Subcutaneous abdominal adipose tissue (tissue), 5 donors: ENCODE measurements at regions not wholly inside any gene's neighbourhood (a gene's known extent, or its start where the extent isn't known, plus 50 kb on each side); places are given as distances from the start of the nearest gene placed in this dataset.
"Not testable (repeated sequence)": the region's sequence is repeated elsewhere in the genome, so short reads cannot be mapped to it uniquely, and the experiment has no call there.

Experiments used
- H3K27ac ChIP-seq: one replicate; pipeline ENCODE4 v1.7.0; 2013; ENCODE audit warnings: low read depth, mild to moderate bottlenecking, inconsistent platforms, low read length, moderate library complexity
- H3K27me3 ChIP-seq, 5 donors: one replicate each; pipeline ENCODE4 v1.7.0; 2013; ENCODE audit warnings: low read length in 5 of 5, inconsistent platforms in 1 of 5; ENCODE audit not compliant: control insufficient read depth in 5 of 5, insufficient read depth in 4 of 5
- H3K36me3 ChIP-seq, 5 donors: one replicate each; pipeline ENCODE4 v1.7.0; 2013; ENCODE audit warnings: low read length in 5 of 5; ENCODE audit not compliant: control insufficient read depth in 5 of 5, insufficient read depth in 5 of 5
- H3K4me1 ChIP-seq, 5 donors: one replicate each; pipeline ENCODE4 v1.7.0; 2013; ENCODE audit warnings: low read length in 5 of 5, mild to moderate bottlenecking in 3 of 5, moderate library complexity in 1 of 5; ENCODE audit not compliant: control insufficient read depth in 5 of 5, insufficient read depth in 5 of 5
- H3K4me3 ChIP-seq, 5 donors: one replicate each; pipeline ENCODE4 v1.7.0; 2013; ENCODE audit warnings: low read length in 5 of 5, low read depth in 1 of 5
- H3K9ac ChIP-seq, 5 donors: one replicate each; pipeline ENCODE4 v1.7.0; 2013; ENCODE audit warnings: low read length in 5 of 5, mild to moderate bottlenecking in 4 of 5, moderate library complexity in 3 of 5
- H3K9me3 ChIP-seq, 5 donors: one replicate each; pipeline ENCODE4 v1.7.0; 2013; ENCODE audit warnings: low read length in 5 of 5; ENCODE audit not compliant: control insufficient read depth in 5 of 5
- donor health status: healthy.
- donor health status: healthy.
- donor health status: healthy.
- donor health status: healthy.
- donor health status: healthy.

GRCh38 chr11:10955616-10956015 lies 97.8 kb upstream of the ZBED5 start:
- H3K27ac ChIP-seq: no peak overlapping the region

GRCh38 chr11:10954184-10954583 lies 96.3 kb upstream of the ZBED5 start:
- H3K27ac ChIP-seq: no peak overlapping the region
- no peak overlapping the region for H3K4me3 ChIP-seq
- no peaks in the 10 kb centered on the region for H3K4me1 ChIP-seq
- H3K9me3 ChIP-seq: peaks cover 0 to 4% (median 0%) of the 10 kb centered on the region in 5 donors
- H3K36me3 ChIP-seq: no peaks in the 10 kb centered on the region
- no peaks in the 10 kb centered on the region for H3K27me3 ChIP-seq
- no peak overlapping the region for H3K9ac ChIP-seq

More at GRCh38 chr11:10955616-10956015, 97.8 kb upstream of the ZBED5 start:
- H3K9ac ChIP-seq: no peak overlapping the region
- H3K4me3 ChIP-seq: no peak overlapping the region
- no peaks in the 10 kb centered on the region for H3K4me1 ChIP-seq
- H3K27me3 ChIP-seq: no peaks in the 10 kb centered on the region
- H3K9me3 ChIP-seq: peaks cover 0 to 10% (median 4%) of the 10 kb centered on the region in 5 donors
- H3K36me3 ChIP-seq: no peaks in the 10 kb centered on the region

GRCh38 chr11:10952872-10953271 lies 95.0 kb upstream of the ZBED5 start:
- no peaks in the 10 kb centered on the region for H3K9me3 ChIP-seq
- no peaks in the 10 kb centered on the region for H3K27me3 ChIP-seq
- no peak overlapping the region for H3K9ac ChIP-seq
- H3K4me1 ChIP-seq: no peaks in the 10 kb centered on the region
- H3K27ac ChIP-seq: no peak overlapping the region
- no peak overlapping the region for H3K4me3 ChIP-seq
- no peaks in the 10 kb centered on the region for H3K36me3 ChIP-seq

GRCh38 chr11:10947935-10948334 lies 90.1 kb upstream of the ZBED5 start:
- not testable (repeated sequence) for H3K4me3 ChIP-seq, H3K9me3 ChIP-seq, H3K27ac ChIP-seq, H3K36me3 ChIP-seq, H3K27me3 ChIP-seq, H3K9ac ChIP-seq
- peaks cover 0 to 13% (median 0%) of the 10 kb centered on the region in 5 donors for H3K4me1 ChIP-seq

GRCh38 chr11:10946072-10946471 lies 88.2 kb upstream of the ZBED5 start:
- no peak overlapping the region for H3K27ac ChIP-seq
- no peaks in the 10 kb centered on the region for H3K36me3 ChIP-seq
- H3K9me3 ChIP-seq: no peaks in the 10 kb centered on the region
- H3K9ac ChIP-seq: no peak overlapping the region
- no peak overlapping the region for H3K4me3 ChIP-seq
- H3K4me1 ChIP-seq: peaks cover 0 to 22% (median 5%) of the 10 kb centered on the region in 5 donors
- no peaks in the 10 kb centered on the region for H3K27me3 ChIP-seq

GRCh38 chr11:10945196-10945595 lies 87.3 kb upstream of the ZBED5 start:
- peaks cover 0 to 24% (median 5%) of the 10 kb centered on the region in 5 donors for H3K4me1 ChIP-seq
- no peaks in the 10 kb centered on the region for H3K36me3 ChIP-seq
- H3K4me3 ChIP-seq: no peak overlapping the region
- H3K9me3 ChIP-seq: no peaks in the 10 kb centered on the region
- no peak overlapping the region for H3K9ac ChIP-seq
- no peak overlapping the region for H3K27ac ChIP-seq
- no peaks in the 10 kb centered on the region for H3K27me3 ChIP-seq

GRCh38 chr11:10943968-10944367 lies 86.1 kb upstream of the ZBED5 start:
- Histone ChIP-seq H3K4me3 (no peak overlapping the region), H3K9me3 (no peaks in the 10 kb centered on the region), H3K27me3 (no peaks in the 10 kb centered on the region), H3K4me1 (peaks cover 0 to 24% (median 5%) of the 10 kb centered on the region in 5 donors), H3K27ac (no peak overlapping the region), H3K9ac (no peak overlapping the region), H3K36me3 (no peaks in the 10 kb centered on the region)

GRCh38 chr11:10942620-10943019 lies 84.8 kb upstream of the ZBED5 start:
- Histone ChIP-seq H3K9ac (no peak overlapping the region), H3K4me1 (peaks cover 0 to 24% (median 5%) of the 10 kb centered on the region in 5 donors), H3K4me3 (no peak overlapping the region), H3K9me3 (no peaks in the 10 kb centered on the region), H3K27ac (no peak overlapping the region), H3K27me3 (no peaks in the 10 kb centered on the region), H3K36me3 (no peaks in the 10 kb centered on the region)

GRCh38 chr11:10941871-10942270 lies 84.0 kb upstream of the ZBED5 start:
- Histone ChIP-seq H3K4me1 (peaks cover 0 to 24% (median 5%) of the 10 kb centered on the region in 5 donors), H3K4me3 (no peak overlapping the region), H3K9ac (no peak overlapping the region), H3K27ac (no peak overlapping the region), H3K27me3 (no peaks in the 10 kb centered on the region), H3K9me3 (no peaks in the 10 kb centered on the region), H3K36me3 (no peaks in the 10 kb centered on the region)

GRCh38 chr11:10941414-10941813 lies 83.6 kb upstream of the ZBED5 start:
- Histone ChIP-seq H3K4me1 (peaks cover 0 to 24% (median 5%) of the 10 kb centered on the region in 5 donors), H3K27me3 (no peaks in the 10 kb centered on the region), H3K36me3 (no peaks in the 10 kb centered on the region), H3K9ac (no peak overlapping the region), H3K4me3 (no peak overlapping the region), H3K9me3 (no peaks in the 10 kb centered on the region), H3K27ac (no peak overlapping the region)
